A549 (cell line): ENCODE measurements at regions not wholly inside any gene's neighbourhood (a gene's known extent, or its start where the extent isn't known, plus 50 kb on each side); places are given as distances from the start of the nearest gene placed in this dataset.

Source experiments
- CTCF ChIP-seq: fragments of >200 bp; sonication (Bioruptor Twin); formaldehyde crosslinking; IDR thresholded peaks from 3 replicates; pipeline ENCODE4 v1.5.1; 2016
- EHMT2 ChIP-seq: fragments of 200-600 bp; sonication (generic); IDR thresholded peaks from 2 replicates; pipeline ENCODE4 v1.6.1; 2016; ENCODE audit warnings: antibody characterized with exemption, low read depth, mild to moderate bottlenecking, moderate library complexity
- EP300 ChIP-seq, 2 experiments: fragments of >200 bp; sonication (Bioruptor Twin); formaldehyde crosslinking; IDR thresholded peaks; 2 replicates in 1 of 2; 3 replicates in 1 of 2; pipeline ENCODE4 v1.6.1; 2016 to 2017
- MYC ChIP-seq: IDR thresholded peaks from 2 replicates; pipeline ENCODE4 v1.6.1; 2012; ENCODE audit warnings: mild to moderate bottlenecking, inconsistent platforms, low read length, improper control_type of control experiment, borderline replicate concordance
- RFX5 ChIP-seq: fragments of 450-650 bp; IDR thresholded peaks from 2 replicates; pipeline ENCODE4 v1.7.1; 2014; ENCODE audit warnings: antibody characterized with exemption, mild to moderate bottlenecking, moderate library complexity

DNA sequence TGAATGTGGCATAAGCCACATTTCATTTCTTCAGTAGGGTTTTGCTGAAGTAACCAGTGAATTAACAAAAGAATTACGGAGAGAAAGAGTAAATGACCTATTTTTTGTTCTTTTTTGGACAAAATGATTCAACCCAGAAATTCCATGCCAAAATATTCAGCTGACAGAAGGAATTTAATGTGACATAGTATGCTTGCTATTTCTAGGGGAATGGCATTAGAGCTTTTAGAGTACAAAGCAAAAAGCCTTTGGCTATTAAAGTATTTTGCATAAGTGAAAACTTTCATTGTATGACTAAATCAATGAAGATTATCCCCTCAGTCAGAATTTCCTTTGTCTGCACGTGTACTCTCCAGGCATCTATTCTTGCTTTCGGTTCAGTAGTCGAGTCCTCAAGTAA, 465.3 kb downstream of the COG6 start:
- TF ChIP-seq MYC (no peak), EP300 (IDR thresholded peaks at IDR 0.05) (no peak), EHMT2 (no peak), CTCF (no peak), RFX5 (no peak)
